G401 (cell line): ENCODE measurements at regions not wholly inside any gene's neighbourhood (a gene's known extent, or its start where the extent isn't known, plus 50 kb on each side); places are given as distances from the start of the nearest gene placed in this dataset.
A peak's percentile ranks its signal among the peaks of the same experiment; 100 is the strongest.
"Not testable (repeated sequence)": the region's sequence is repeated elsewhere in the genome, so short reads cannot be mapped to it uniquely, and the experiment has no call there.

Experiments
- DNase-seq: peaks from one replicate; pipeline ENCODE4 v3.0.0-alpha.2; 2015; ENCODE audit warnings: low spot score
- in situ Hi-C: cut with HindIII; loops from 2 replicates; pipeline ENCODE4 v1.10.0; 2016; ENCODE audit warnings: low sequenced_read_pairs, mixed read lengths

DNA sequence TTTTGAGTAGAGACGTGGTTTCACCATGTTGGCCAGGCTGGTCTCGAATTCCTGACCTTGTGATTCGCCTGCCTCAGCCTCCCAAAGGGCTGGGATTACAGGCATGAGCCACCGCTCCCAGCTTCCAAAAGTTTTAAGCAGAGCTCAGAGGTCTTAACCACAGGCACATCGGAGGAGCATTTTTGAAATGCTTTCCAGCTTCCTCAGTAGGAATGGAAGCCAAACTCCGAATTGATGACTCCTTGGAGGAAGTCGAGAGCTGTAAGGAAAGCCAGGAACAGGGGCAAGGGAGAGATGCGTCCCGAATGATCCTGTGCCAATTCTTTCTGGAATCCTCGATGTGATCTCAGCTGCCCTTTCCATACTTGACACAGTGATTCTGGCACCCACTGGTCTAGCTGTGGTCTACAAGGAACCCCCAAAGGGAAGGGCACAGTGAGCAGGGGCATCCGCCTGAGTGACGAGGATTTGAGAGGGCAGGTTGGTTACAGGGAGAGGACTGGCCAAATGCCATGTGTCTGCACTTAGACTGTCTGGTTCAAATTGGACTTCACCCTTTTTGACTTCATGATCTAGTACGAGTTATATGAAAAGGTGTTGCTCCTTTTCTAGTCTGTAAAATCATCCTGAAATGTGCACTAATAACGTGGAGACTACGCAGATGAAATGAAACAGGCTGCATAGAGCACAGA, 138.2 kb downstream of the ADRA2C start:
- DNase-seq, in situ Hi-C loops: not testable (repeated sequence)

- in situ Hi-C loops, DNase-seq: not testable (repeated sequence)
Measured at GRCh38 chr4:3909616-3910015, 143.4 kb downstream of the ADRA2C start.

- in situ Hi-C loops, DNase-seq: not testable (repeated sequence)
Measured at GRCh38 chr4:3910161-3910950, 144.2 kb downstream of the ADRA2C start.

DNA sequence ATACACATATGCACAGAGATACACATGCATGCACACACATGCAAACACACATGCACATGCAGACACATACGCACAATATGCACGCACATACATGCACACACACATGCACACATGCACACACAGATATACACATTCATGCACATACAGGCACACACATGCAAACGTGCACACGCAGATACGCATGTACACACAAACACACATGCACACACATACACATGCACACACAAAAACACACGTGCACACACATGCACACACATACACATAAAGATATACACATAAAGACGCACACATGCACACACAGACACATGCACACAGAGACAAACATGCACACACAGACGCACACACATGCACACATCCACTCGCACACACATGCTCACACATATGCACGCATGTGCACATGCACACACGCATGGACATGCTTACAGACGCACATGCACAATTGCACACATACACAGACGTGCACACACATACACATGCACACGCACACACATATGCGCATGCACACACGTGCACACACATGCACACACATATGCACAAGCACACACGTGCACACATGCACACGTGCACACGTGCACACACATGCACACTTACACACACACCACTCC, 145.2 kb downstream of the ADRA2C start:
- DNase-seq, result no peak

DNA sequence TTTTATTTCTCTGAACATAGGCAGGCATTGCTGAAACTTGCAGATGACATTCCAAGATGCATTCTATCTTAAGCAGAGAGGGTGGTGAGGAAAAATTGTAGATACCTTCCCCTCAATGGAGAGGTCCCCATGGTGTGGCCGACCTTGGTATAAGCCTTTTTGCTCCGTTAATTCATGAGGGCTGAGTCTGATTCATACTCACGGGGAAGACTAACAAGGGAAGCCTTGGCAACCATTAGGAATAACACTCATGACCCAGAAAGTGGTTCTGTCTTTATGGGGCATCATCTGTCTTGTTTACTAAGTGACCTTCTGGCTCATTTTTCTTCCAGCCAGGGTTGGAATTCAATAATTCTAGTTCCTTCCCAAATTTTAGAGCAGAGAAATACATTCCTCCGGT, 148.3 kb downstream of the ADRA2C start:
- in situ Hi-C loops, result not testable (repeated sequence)
- DNase-seq, result peak; percentile 4

More for the DNA sequence above, 145.2 kb downstream of the ADRA2C start:
- in situ Hi-C loops, result no loop called here

DNA sequence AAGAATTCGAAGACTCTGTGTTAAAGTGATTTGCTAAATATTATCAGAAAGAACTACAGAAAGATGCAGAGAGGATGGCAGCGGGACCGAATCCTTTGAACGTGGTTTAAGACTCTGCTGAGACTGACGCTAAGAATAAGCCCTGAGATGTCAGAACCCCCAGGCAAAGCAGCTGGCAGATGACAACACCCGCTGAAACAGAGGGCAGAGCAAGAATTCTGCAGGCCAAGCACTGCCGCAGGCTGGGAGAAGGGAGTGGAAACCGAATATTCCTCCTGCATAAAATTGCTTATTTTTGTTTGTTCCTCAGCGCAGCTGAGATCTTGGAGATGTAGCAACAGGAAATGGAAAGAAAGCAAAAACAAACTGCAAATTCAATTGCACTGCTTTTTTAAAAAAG, 153.3 kb downstream of the ADRA2C start:
- DNase-seq, in situ Hi-C loops: not testable (repeated sequence)

DNA sequence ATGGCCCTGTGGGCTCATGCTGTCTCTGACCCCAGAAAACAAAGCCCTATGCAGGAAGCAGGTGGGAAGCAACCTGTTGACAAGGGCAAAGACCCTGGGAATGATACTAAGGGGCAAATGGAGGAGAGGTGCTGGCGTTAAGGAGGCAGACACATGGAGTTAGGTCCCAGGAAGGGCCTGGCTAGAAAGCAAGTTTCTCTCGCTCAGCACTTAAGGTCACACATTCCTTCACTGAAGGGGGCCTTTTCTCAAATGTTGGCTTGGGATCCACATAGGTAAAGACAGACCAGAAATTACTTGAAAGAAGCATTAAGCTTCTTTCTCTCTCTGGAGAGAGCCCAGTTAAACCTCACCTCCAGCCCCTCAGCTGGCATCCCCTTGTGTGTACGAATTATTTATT, 155.7 kb downstream of the ADRA2C start:
- in situ Hi-C loops, DNase-seq: not testable (repeated sequence)

- in situ Hi-C loops, DNase-seq: not testable (repeated sequence)
Measured at GRCh38 chr4:3925841-3926240, 159.7 kb downstream of the ADRA2C start.

DNA sequence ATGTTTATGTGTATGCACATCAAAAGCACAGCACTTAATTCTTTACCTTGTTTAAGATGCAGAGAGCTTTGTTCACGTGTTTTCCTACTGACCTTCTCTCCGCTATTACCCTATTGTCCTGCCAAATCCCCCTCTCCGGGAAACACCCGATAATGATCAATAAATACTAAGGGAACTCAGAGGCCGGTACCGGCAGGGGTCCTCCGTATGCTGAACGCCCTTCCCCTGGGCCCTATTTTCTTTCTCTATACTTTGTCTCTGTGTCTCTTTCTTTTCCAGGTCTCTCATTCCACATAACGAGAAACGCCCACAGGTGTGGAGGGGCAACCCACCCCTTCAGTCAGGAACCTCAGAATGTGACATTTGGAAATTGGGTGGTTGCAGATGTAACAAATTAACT, 160.1 kb downstream of the ADRA2C start:
- in situ Hi-C loops, DNase-seq: not testable (repeated sequence)

- in situ Hi-C loops, DNase-seq: not testable (repeated sequence)
Measured at GRCh38 chr4:3926969-3927755, 161.0 kb downstream of the ADRA2C start.

GRCh38 chr4:3929431-3929830, 163.2 kb downstream of the ADRA2C start:
- in situ Hi-C loops, result not testable (repeated sequence)
- peak; percentile 52 for DNase-seq

DNA sequence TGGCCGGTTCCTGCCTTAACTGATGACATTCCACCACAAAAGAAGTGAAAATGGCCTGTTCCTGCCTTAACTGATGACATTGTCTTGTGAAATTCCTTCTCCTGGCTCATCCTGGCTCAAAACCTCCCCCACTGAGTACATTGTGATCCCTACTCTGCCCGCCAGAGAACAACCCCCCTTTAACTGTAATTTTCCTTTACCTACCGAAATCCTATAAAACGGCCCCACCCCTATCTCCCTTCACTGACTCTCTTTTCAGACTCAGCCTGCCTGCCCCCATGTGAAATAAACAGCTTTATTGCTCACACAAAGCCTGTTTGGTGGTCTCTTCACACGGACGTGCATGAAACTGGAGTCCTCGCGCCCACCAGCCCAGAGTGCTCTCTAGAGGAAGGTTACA, 166.5 kb downstream of the ADRA2C start:
- in situ Hi-C loops, DNase-seq: not testable (repeated sequence)

DNA sequence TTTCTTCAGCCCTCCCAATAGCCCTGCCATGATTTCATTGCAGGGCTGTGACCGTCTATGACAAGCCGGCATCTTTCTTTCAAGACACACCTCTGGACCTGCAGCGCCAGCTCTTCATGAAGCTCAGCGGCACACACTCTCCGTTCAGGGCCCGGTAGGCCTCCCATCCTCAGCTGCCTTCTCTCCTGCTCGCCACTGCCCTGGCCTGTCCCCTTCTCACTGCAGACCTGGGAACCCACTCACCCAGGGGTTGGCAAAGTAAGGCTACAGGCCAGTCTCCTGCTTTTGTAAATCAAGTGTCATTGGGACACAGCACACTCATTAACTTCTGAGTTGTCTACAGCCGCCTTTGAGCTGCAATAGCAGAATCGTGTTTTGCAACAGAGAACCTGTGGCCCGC, 169.2 kb downstream of the ADRA2C start:
- in situ Hi-C loops, DNase-seq: not testable (repeated sequence)

- in situ Hi-C loops, result no loop called here
- no peak for DNase-seq
Measured at GRCh38 chr4:3936184-3936583, 170.0 kb downstream of the ADRA2C start.

- in situ Hi-C loops, DNase-seq: not testable (repeated sequence)
Measured at GRCh38 chr4:3937849-3938562, 171.8 kb downstream of the ADRA2C start.

DNA sequence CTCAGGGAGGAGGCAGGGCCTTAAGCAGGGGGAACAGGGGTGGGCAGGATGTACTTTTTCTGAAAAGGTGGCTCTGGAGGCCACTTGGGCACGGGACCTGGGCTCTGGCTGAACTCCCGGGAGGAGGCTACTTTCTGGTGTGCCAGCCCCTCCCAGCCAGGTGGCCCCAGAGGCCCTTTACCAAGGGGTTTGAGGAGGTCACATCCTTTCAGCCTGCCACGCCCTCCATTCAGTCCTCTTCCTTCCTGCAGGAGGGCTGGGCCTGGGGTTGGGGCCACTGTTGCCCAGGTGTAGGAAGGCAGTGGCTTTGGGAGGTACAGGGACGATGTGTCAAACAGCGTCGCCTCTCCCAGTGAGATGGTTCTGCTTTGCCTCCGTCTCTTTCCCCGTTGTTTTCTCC, 172.5 kb downstream of the ADRA2C start:
- in situ Hi-C loops, DNase-seq: not testable (repeated sequence)

DNA sequence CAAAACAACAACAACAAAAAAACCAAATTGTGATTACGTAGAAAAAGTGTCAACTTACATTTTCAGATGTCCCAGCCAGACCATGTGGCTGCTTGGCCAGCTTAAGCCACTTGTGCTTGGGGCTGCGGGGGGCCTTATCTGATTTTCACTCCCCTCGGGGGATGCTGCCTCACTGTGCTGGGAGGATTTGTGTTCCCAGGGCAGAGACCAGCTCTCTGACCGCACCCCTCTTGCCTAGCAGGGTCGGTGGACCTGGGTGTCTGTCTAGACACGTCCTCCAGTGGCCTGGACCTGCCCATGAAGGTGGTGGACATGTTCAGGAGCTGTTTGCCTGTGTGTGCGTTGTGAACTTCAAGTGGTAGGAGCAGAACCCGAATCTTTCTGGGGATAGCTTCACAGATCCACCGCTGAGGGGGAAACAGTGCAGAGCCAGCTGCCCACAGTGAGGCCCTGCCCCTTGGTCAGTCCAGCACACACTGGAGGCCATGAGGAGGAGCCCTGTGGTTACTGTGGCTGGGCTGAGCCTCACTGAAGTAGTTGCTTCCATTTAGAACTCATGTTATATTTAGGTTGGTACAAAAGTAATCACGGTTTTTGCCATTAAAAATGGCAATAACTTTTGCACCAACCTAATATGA, 173.9 kb downstream of the ADRA2C start:
- DNase-seq, in situ Hi-C loops: not testable (repeated sequence)
